ENCODE measurements at regions not wholly inside any gene's neighbourhood (a gene's known extent, or its start where the extent isn't known, plus 50 kb on each side); places are given as distances from the start of the nearest gene placed in this dataset.

- TF ChIP-seq REST (IDR thresholded peaks at IDR 0.05; ENCODE audit: unreplicated experiment) (no peak), NANOG (IDR thresholded peaks at IDR 0.05; ENCODE audit: borderline replicate concordance) (no peak), EZH2 (IDR thresholded peaks at IDR 0.05; ENCODE audit: low read depth, unreplicated experiment) (no peak), ZNF331 (CRISPR knock-in tag; IDR thresholded peaks at IDR 0.05; ENCODE audit: low read depth) (no peak), POLR2AphosphoS5 (IDR thresholded peaks at IDR 0.05; ENCODE audit: low read depth) (no peak)
Measured at GRCh38 chr13:104057861-104058260, 991.6 kb upstream of the SLC10A2 start (continued).

- H3K27ac Mint-ChIP-seq, result no peak overlapping the region
- peaks cover 3% of the 10 kb centered on the region; the same call in 1 of the 3 replicates for H3K4me1 Mint-ChIP-seq
- Histone ChIP-seq H3K4me1 (ENCODE audit: insufficient read depth) (no peaks in the 10 kb centered on the region), H3K36me3 (ENCODE audit: insufficient read depth) (no peaks in the 10 kb centered on the region), H3F3A (replicated peaks; ENCODE audit: low read depth) (no peaks in the 10 kb centered on the region), H3K27me3 (ENCODE audit: insufficient read depth) (no peaks in the 10 kb centered on the region), H3K9me2 (ENCODE audit: insufficient read depth) (no peaks in the 10 kb centered on the region), H3K79me2 (replicated peaks; ENCODE audit: insufficient read depth) (no peaks in the 10 kb centered on the region), H2AFZ (no peak overlapping the region), H3K27ac (ENCODE audit: low read depth) (no peak overlapping the region), H4K20me1 (replicated peaks; ENCODE audit: insufficient read depth) (no peaks in the 10 kb centered on the region), H3K4me3 (no peak overlapping the region), H3K4me2 (no peak overlapping the region)
- no peaks in the 10 kb centered on the region for H3K27me3 Mint-ChIP-seq (ENCODE audit: insufficient read depth, low read depth, poor library complexity)
- no peak overlapping the region for H3K4me3 Mint-ChIP-seq
- no peaks in the 10 kb centered on the region for H3K36me3 Mint-ChIP-seq (ENCODE audit: low read depth)
- ATAC-seq, result no peak
- TF ChIP-seq CREB1 (CRISPR knock-in tag; IDR thresholded peaks at IDR 0.05; ENCODE audit: low read depth) (no peak), POLR2AphosphoS5 (IDR thresholded peaks at IDR 0.05; ENCODE audit: low read depth) (no peak), EZH2phosphoT487 (IDR thresholded peaks at IDR 0.05; ENCODE audit: unreplicated experiment) (no peak), STAT1 (IDR thresholded peaks at IDR 0.05; ENCODE audit: unreplicated experiment) (no peak), ETS1 (IDR thresholded peaks at IDR 0.05) (no peak), ZNF114 (CRISPR knock-in tag; IDR thresholded peaks at IDR 0.05) (no peak), ZNF462 (CRISPR knock-in tag; IDR thresholded peaks at IDR 0.05) (no peak), CTCF (conservative IDR thresholded peaks at IDR 0.05; ENCODE audit: low read depth in 2 of 2) (no peak)
- no peak for DNase-seq (ENCODE audit: low spot score)
- no peaks in the 10 kb centered on the region for H3K9me3 Mint-ChIP-seq
Measured at GRCh38 chr13:104045907-104046306, 979.7 kb upstream of the SLC10A2 start.

All from GM23338 (cell line).